A673 (cell line): ENCODE measurements at regions not wholly inside any gene's neighbourhood (a gene's known extent, or its start where the extent isn't known, plus 50 kb on each side); places are given as distances from the start of the nearest gene placed in this dataset.

ENCODE experiments used
- BruUV-seq: library from RNA; stranded (reverse); fragments of 400-500 nt; replicated peaks from 2 replicates; lab custom pipeline; 2021; lab: Mats Ljungman, UMichigan
- CTCF ChIA-PET: fragments of 300-600 bp; sonication (Branson Sonifier 250); formaldehyde crosslinking; loops from one replicate; lab custom pipeline; 2022; ENCODE audit warnings: antibody characterized with exemption; lab: Charles Lee
- POLR2A ChIA-PET: fragments of 300-600 bp; sonication (Branson Sonifier 250); formaldehyde crosslinking; loops from one replicate; lab custom pipeline; 2022; ENCODE audit warnings: antibody characterized with exemption; ENCODE audit not compliant: low non-redundant PET; lab: Charles Lee
- DNase-seq: peaks from one replicate; pipeline ENCODE4 v3.0.0-alpha.2; 2015; ENCODE audit warnings: low spot score
- H3K27ac ChIP-seq: fragments of 200-600 bp; sonication (generic); 2 replicates; pipeline ENCODE4 v1.5.1; 2016; ENCODE audit warnings: mixed run types, low read depth, mild to moderate bottlenecking, mixed read lengths, antibody characterized with exemption, low read length; ENCODE audit not compliant: poor library complexity, severe bottlenecking
- H3K27me3 ChIP-seq: fragments of 200-600 bp; sonication (generic); replicated peaks from 2 replicates; pipeline ENCODE4 v1.6.1; 2017; ENCODE audit warnings: mixed run types, low read depth, mild to moderate bottlenecking, mixed read lengths, antibody characterized with exemption, low read length; ENCODE audit not compliant: insufficient read depth, poor library complexity
- H3K36me3 ChIP-seq: fragments of 200-600 bp; sonication (generic); 2 replicates; pipeline ENCODE4 v1.6.1; 2016; ENCODE audit warnings: mixed run types, mild to moderate bottlenecking, mixed read lengths, antibody characterized with exemption, low read length; ENCODE audit not compliant: insufficient read depth, poor library complexity, severe bottlenecking
- H3K4me1 ChIP-seq: fragments of 200-600 bp; sonication (generic); 2 replicates; pipeline ENCODE4 v1.6.1; 2017; ENCODE audit warnings: mixed run types, mild to moderate bottlenecking, mixed read lengths, antibody characterized with exemption, low read length; ENCODE audit not compliant: insufficient read depth, poor library complexity, severe bottlenecking
- H3K4me3 ChIP-seq: fragments of 200-600 bp; sonication (generic); 2 replicates; pipeline ENCODE4 v1.5.1; 2016; ENCODE audit warnings: low read depth, mixed run types, mild to moderate bottlenecking, mixed read lengths, low read length; ENCODE audit not compliant: poor library complexity, severe bottlenecking
- H3K9me3 ChIP-seq: fragments of 200-600 bp; sonication (generic); 2 replicates; pipeline ENCODE4 v1.6.1; 2016; ENCODE audit warnings: mixed run types, low read depth, mild to moderate bottlenecking, mixed read lengths, antibody characterized with exemption, low read length; ENCODE audit not compliant: poor library complexity, severe bottlenecking
- EZH2 ChIP-seq: fragments of 200-600 bp; sonication (generic); IDR thresholded peaks from 2 replicates; pipeline ENCODE4 v1.6.1; 2017; ENCODE audit warnings: borderline replicate concordance, low read depth, mild to moderate bottlenecking, mixed read lengths, antibody characterized with exemption, low read length; ENCODE audit not compliant: poor library complexity, severe bottlenecking
- intact Hi-C: fragments of 100-400 bp; cut with micrococcal nuclease; formaldehyde crosslinking; loops from one replicate; pipeline ENCODE4 v1.10.0; 2022; ENCODE audit not compliant: unreplicated experiment
- TF ChIP-seq, protein P1 (sequence below): fragments of 300-800, 200-600 bp; sonication (generic); conservative IDR thresholded peaks from 2 replicates; pipeline ENCODE4 v1.5.1; 2017; ENCODE audit warnings: low read depth, mild to moderate bottlenecking, antibody characterized with exemption, low read length, moderate library complexity, mixed read lengths

DNA sequence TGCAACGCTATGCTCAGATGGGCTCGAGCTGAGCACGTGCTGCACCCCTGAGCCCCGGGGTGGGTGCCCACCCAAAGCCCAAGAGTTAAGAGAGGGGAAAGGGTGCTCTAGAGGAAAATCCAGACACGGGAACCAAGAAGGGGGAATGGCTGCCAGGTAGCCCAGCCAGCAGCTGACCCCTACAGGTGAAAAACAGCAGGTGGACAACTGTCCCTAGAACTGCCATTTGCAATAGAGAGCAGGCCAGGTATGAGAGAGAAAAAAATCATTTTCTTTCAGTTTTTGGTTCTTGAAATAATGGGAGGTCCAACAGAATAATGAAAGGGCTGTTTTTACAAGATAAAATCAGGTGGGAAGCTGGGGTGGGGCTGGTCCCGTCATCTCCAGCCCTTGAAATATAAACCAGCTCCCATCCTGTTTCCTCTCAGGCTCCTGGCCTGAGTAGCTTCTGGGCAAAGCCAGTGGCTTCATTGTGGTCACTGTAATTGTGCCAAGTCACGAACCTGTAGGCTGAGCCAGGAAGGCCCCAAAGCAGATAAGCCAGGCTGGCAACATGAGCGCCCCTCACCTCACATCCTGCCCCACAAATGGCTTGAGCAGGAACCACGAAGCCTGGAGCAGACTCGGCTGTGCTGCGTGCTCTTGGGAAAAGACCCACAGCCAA lies 257.8 kb downstream of the SNX10 start:
- Histone ChIP-seq H3K9me3 (no peaks in the 10 kb centered on the region), H3K36me3 (no peaks in the 10 kb centered on the region), H3K4me3 (no peak overlapping the region), H3K27ac (no peak overlapping the region), H3K27me3 (peaks cover 64% of the 10 kb centered on the region), H3K4me1 (no peaks in the 10 kb centered on the region)
- POLR2A ChIA-PET, result no interaction called here
- no TSS peak for BruUV-seq
- TF ChIP-seq EZH2, result no peak
- TF ChIP-seq, protein P1, sequence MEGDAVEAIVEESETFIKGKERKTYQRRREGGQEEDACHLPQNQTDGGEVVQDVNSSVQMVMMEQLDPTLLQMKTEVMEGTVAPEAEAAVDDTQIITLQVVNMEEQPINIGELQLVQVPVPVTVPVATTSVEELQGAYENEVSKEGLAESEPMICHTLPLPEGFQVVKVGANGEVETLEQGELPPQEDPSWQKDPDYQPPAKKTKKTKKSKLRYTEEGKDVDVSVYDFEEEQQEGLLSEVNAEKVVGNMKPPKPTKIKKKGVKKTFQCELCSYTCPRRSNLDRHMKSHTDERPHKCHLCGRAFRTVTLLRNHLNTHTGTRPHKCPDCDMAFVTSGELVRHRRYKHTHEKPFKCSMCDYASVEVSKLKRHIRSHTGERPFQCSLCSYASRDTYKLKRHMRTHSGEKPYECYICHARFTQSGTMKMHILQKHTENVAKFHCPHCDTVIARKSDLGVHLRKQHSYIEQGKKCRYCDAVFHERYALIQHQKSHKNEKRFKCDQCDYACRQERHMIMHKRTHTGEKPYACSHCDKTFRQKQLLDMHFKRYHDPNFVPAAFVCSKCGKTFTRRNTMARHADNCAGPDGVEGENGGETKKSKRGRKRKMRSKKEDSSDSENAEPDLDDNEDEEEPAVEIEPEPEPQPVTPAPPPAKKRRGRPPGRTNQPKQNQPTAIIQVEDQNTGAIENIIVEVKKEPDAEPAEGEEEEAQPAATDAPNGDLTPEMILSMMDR, result no peak
- DNase-seq, result no peak
- intact Hi-C loops, result no loop called here
- CTCF ChIA-PET, result no interaction called here

DNA sequence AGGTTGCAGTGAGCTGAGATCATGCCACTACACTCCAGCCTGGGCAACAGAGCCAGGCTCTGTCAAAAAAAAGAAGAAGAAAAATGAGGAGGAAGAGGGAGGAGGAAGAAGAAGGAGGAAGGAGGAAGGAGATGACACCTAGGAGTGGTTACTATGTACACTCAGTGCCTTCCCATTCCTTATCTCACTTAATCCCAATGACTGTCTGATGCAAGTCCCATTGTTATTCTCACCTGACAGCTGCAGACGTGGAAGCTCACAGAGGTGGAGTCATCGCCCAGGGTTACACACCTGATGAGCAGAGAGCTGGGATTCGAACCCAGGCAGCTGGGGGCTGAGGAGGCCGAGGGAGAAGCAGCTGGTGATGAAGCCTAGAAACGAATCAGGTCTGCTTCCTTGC lies 258.8 kb downstream of the SNX10 start:
- no peaks in the 10 kb centered on the region for H3K4me1 ChIP-seq
- TF ChIP-seq, protein P1, result no peak
- TF ChIP-seq EZH2, result no peak
- H3K27ac ChIP-seq, result no peak overlapping the region
- peaks cover 64% of the 10 kb centered on the region for H3K27me3 ChIP-seq
- H3K36me3 ChIP-seq, result no peaks in the 10 kb centered on the region
- POLR2A ChIA-PET, result no interaction called here
- no peak overlapping the region for H3K4me3 ChIP-seq
- no peak for DNase-seq
- CTCF ChIA-PET, result no interaction called here
- intact Hi-C loops, result no loop called here
- BruUV-seq, result no TSS peak
- H3K9me3 ChIP-seq, result no peaks in the 10 kb centered on the region

DNA sequence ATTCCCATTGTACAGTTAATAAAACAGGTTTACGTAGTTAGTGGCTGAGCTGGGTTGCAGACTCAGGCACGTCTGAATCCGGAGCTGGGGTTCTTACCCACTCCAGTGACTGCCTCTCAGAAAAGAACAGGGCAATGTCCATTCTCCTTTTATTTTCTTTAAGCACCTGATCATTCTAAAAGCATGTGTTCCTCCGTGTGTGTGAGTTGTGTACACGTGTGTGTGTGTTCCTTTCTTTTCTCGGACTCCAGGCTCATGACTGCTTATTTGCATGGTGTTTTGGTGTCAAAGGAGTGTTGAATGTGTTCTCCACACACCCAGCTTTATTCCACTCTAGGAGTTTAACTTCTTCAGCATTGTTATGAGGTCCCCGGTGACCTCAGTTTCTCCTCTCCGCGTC lies 260.1 kb downstream of the SNX10 start:
- no peaks in the 10 kb centered on the region for H3K4me1 ChIP-seq
- H3K36me3 ChIP-seq, result no peaks in the 10 kb centered on the region
- no TSS peak for BruUV-seq
- CTCF ChIA-PET, result no interaction called here
- POLR2A ChIA-PET, result no interaction called here
- intact Hi-C loops, result no loop called here
- H3K27ac ChIP-seq, result no peak overlapping the region
- H3K4me3 ChIP-seq, result no peak overlapping the region
- TF ChIP-seq EZH2, result no peak
- TF ChIP-seq, protein P1, result no peak
- DNase-seq, result no peak
- H3K9me3 ChIP-seq, result no peaks in the 10 kb centered on the region
- peaks cover 54% of the 10 kb centered on the region for H3K27me3 ChIP-seq
